ENCODE measurements at regions not wholly inside any gene's neighbourhood (a gene's known extent, or its start where the extent isn't known, plus 50 kb on each side); places are given as distances from the start of the nearest gene placed in this dataset.
A peak's percentile ranks its signal among the peaks of the same experiment; 100 is the strongest.
"Not testable (repeated sequence)": the region's sequence is repeated elsewhere in the genome, so short reads cannot be mapped to it uniquely, and the experiment has no call there.

GRCh38 chr14:71165121-71166031 lies 258.1 kb downstream of the PCNX1 start:
- DNase-seq = no peak

- peak; percentile 21 for DNase-seq
Measured at GRCh38 chr14:71166180-71166837, 259.1 kb downstream of the PCNX1 start.

GRCh38 chr14:71167325-71167950 lies 260.2 kb downstream of the PCNX1 start:
- not testable (repeated sequence) for DNase-seq

DNA sequence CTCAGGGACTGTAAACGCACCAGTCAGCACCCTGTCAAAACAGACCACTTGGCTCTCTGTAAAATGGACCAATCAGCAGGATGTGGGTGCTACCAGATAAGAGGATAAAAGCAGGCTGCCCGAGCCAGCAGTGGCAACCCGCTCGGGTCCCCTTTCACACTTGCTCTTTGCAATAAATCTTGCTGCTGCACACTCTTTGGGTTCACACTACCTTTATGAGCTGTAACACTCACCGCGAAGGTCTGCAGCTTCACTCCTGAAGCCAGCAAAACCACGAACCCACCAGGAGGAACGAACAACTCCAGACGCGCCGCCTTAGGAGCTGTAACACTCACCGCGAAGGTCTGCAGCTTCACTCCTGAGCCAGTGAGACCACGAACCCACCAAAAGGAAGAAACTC lies 260.9 kb downstream of the PCNX1 start:
- DNase-seq = not testable (repeated sequence)

DNA sequence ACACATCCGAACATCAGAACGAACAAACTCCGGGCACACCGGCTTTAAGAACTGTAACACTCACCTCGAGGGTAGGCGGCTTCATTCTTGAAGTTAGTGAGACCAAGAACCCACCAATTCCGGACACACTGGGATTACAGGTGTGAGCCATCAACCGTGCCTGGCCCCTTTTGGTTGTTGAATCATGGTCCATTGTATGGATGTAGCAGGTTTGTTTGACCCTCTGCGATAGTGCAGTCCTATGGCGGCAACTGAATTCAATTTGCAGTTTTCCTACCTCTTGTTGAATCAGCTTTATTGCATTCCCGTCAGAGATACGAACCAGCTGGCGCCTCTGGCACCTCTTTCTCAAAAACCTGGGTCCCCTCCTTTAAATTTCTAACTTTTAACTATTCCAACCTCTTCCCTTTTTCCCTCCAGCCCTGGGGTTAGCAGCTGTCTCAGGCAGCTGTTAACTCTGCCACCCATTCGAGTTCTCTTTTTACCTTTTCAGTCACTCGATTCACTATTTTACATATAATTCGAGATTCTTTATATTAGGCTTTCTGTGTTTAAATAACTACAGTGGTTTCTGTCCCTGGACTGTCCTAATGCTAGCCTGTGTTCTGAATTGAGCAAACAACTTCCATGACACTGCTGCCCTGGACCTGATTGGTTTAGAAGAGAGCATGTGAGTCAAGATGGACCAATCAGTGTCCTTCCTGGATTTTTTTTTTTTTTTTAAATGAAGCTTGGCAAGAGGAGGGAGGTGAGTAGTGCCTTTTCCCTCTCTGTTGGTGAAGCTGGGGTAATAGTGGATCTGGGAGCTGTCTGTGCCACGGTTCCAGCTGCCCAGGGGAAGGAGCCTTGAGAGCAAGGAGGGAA lies 261.5 kb downstream of the PCNX1 start:
- no peak for DNase-seq

DNA sequence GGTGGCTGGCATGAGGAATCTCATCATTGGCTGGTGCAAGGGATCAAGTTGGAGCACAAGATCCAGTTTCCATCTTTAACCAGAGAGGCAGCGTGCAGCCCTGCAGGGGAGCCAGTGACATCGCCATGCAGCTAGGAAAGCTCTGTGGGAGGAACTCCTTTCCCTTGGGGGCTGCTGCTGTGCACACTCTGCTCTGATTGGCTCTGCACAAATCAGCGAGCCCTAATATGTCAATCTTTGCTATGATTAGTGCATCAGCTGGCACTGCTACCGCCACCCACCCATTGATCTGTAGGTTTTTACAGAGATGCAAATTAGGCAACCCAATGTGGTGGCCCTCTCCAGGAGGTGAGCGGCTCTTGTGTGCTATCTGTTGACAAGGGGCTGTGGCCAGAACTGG lies 262.6 kb downstream of the PCNX1 start:
- DNase-seq = no peak

GRCh38 chr14:71175491-71175890 lies 268.2 kb downstream of the PCNX1 start:
- DNase-seq = no peak

- DNase-seq = no peak
Measured at GRCh38 chr14:71179066-71179465, 271.8 kb downstream of the PCNX1 start.

- no peak for DNase-seq
Measured at GRCh38 chr14:71180397-71180796, 273.1 kb downstream of the PCNX1 start.

GRCh38 chr14:71181215-71182003 lies 274.1 kb downstream of the PCNX1 start:
- DNase-seq = no peak

DNA sequence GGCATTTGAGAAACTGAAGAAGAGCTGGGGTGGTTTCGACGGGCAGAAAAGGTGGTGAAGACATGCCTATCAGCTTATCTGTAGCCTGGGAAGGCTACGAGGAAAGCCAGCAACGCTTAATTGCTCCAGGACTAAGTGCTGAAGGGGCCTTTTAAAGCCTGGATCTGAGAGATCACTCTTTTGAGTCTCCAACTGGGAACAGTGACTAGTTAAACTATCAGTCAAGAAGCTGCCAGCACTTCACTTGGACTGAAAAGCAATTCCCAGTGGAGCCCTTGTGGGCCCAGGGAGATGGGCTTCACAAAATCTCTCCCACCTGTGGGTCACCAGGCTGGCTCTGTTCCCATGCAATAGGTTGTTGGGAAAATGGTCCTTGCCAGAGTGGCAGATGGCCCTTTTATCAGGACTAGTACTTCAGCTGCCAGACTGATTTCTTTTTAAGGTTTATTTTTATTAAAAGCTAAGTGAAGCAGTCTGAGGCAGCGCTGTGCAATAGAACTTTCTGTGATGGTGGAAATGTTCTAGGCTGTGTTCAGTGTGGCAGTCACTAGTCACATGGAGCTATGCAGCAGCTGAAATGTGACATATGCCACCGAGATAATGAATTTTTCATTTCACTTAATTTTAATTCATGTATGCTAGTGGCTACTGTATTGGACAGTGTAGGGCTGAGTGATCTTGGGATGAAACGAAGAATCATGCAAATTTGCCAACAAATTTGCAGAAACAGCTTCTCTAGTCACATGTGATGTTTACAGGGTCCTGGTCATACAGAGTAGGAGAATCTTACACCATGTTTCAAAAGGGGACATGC lies 276.8 kb downstream of the PCNX1 start:
- no peak for DNase-seq

- DNase-seq = no peak
Measured at GRCh38 chr14:71185637-71186036, 278.4 kb downstream of the PCNX1 start.

- DNase-seq = no peak
Measured at GRCh38 chr14:71187633-71188356, 280.5 kb downstream of the PCNX1 start.

DNA sequence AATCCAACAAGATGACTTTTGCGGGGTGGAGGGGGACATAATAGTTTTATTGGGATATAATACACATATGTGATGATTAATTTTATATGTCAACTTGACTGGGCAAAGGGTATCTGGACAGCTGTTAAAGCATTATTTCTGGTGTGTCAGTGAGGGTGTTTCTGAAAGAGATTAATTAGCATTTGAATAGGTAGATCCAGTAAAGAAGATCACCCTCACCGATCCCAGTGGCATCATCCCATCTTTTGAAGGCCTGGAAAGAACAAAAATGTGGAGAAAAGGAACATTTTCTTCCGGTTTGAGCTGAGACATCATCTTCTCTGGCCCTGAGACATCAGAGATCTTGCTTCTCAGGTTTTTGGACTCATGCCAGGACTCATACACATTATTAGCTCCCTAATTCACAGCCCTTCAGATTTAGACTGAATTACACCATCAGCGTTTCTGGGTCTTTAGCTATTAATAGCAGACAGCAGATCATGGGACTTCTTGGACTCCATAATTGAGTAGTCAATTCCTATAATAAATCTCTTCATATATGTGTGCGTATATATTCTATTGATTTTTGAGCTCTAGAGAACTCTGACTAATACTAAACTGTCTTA lies 283.6 kb downstream of the PCNX1 start:
- no peak for DNase-seq

DNA sequence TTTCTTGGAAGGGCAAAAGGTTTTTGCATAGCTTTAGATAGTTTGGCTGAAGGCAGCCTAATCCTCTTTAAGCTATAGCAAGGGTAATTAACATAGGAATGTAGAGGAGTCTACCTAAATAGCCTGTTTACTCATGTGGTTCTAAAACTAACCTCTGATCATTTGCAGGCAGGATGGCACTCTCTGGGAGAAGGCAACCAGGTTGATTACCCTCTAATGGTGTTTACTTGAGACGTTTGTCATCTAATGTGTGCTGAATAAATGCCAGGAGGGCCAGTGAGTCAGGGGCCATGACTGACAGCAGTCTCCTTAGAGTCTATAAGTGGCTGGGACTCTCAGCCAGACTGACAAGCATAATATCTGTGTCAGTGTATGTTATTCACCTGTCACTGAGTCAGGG lies 286.4 kb downstream of the PCNX1 start:
- no peak for DNase-seq

DNA sequence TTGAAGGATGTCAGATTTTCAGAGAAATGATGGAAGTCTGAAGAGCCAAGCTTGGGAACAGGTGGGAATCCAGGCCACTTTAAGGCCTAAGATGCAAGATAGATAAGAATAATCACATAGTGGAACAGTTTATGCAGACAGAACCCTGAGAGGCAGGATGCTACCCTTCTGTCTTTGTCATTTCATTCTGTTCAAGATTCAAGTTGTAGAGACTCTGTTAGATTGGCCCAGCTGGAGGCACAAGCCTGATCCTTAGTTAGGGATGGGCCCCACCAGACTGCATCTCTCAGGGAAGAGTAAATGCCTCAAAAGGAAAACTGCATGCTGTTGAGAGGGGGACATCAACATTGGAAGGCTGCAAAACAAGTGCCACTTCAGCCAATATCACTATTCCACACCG lies 287.0 kb downstream of the PCNX1 start:
- no peak for DNase-seq

DNA sequence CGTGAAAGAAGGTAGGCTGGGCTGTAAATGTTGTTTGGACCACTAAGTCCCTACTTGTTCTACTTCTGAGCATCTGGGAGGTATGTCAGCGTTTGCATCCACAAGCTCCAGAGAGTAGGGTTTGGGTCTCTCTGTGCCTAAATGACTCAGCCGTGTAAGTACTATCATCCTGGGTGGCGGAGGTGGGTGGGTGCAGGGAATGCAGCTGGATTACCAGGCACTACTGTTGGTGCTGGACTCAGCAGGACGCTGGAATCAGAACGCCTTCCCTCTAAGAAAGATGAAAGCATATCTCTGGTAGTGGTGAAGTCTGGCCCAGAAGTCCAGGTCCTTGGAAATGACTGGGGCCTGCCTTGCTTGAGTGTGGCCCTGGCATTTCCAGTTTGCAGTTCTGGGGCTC lies 289.7 kb downstream of the PCNX1 start:
- no peak for DNase-seq

- DNase-seq = no peak
Measured at GRCh38 chr14:71198687-71199086, 291.4 kb downstream of the PCNX1 start.

GRCh38 chr14:71201840-71202239 lies 294.6 kb downstream of the PCNX1 start:
- no peak for DNase-seq

DNA sequence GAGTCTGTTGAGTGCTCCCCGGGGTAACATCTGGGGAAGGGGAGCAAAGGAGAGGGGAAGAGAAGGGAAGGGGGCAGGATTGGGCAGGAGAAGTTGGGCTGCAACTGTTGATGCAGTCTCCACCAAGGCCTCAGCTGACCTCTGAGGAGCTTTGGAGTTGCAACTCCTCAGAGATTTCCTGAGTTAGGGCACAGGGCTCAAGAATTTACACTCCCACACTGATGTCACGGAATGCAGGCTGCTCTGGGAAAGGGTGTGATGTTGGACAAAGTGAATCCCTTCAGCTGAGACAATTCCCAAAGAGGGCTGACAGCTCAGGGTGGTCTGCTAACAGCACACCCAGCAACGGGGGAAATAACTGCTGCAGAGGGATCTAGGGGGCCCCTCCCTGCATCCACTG lies 295.6 kb downstream of the PCNX1 start:
- no peak for DNase-seq
